ENCODE measurements at regions not wholly inside any gene's neighbourhood (a gene's known extent, or its start where the extent isn't known, plus 50 kb on each side); places are given as distances from the start of the nearest gene placed in this dataset.

- TF ChIP-seq CTCF (IDR thresholded peaks at IDR 0.05) (no peak), POLR2A (IDR thresholded peaks at IDR 0.05) (no peak)
These were observed 1464.5 kb downstream of the ZPLD1 start for GRCh38 chr3:103899328-103899727.
